ENCODE measurements at regions not wholly inside any gene's neighbourhood (a gene's known extent, or its start where the extent isn't known, plus 50 kb on each side); places are given as distances from the start of the nearest gene placed in this dataset. TPM values are rescaled to one million over a fixed set of nuclear protein-coding genes. Genes with fewer than 3 reads are reported as not detected.
"Not testable (repeated sequence)": the region's sequence is repeated elsewhere in the genome, so short reads cannot be mapped to it uniquely, and the experiment has no call there.

GRCh38 chr6:119423996-119424395 lies 74.4 kb upstream of the MAN1A1 start:
- DNase-seq (ENCODE audit: low spot score), result no peak
- no peak for TF ChIP-seq EZH2 (IDR thresholded peaks at IDR 0.05; ENCODE audit: borderline replicate concordance, low read depth, low read length, poor library complexity, severe bottlenecking)
- no peak for TF ChIP-seq CTCF (conservative IDR thresholded peaks at IDR 0.05; ENCODE audit: low read depth, low read length)
- Histone ChIP-seq H3K4me1 (ENCODE audit: insufficient read depth, low read length, poor library complexity, severe bottlenecking) (no peaks in the 10 kb centered on the region), H3K9me3 (ENCODE audit: low read depth, low read length, poor library complexity, severe bottlenecking) (no peaks in the 10 kb centered on the region), H3K4me3 (ENCODE audit: low read depth, low read length, poor library complexity, severe bottlenecking) (no peak overlapping the region), H3K27ac (ENCODE audit: low read depth, low read length, poor library complexity, severe bottlenecking) (no peak overlapping the region), H3K36me3 (ENCODE audit: insufficient read depth, low read length, poor library complexity, severe bottlenecking) (no peaks in the 10 kb centered on the region), H3K27me3 (replicated peaks; ENCODE audit: insufficient read depth, low read depth, low read length, poor library complexity) (no peaks in the 10 kb centered on the region)
- POLR2A ChIA-PET (ENCODE audit: low non-redundant PET), result no interaction called here
- CTCF ChIA-PET, result no interaction called here
- BruUV-seq (replicated peaks), result no TSS peak
- intact Hi-C loops (cut with micrococcal nuclease; ENCODE audit: unreplicated experiment), result no loop called here

GRCh38 chr6:119418084-119418483 lies 68.5 kb upstream of the MAN1A1 start:
- H3K4me1 ChIP-seq (ENCODE audit: insufficient read depth, low read length, poor library complexity, severe bottlenecking); H3K4me3 ChIP-seq (ENCODE audit: low read depth, low read length, poor library complexity, severe bottlenecking); H3K9me3 ChIP-seq (ENCODE audit: low read depth, low read length, poor library complexity, severe bottlenecking); H3K36me3 ChIP-seq (ENCODE audit: insufficient read depth, low read length, poor library complexity, severe bottlenecking); BruUV-seq (replicated peaks); DNase-seq (ENCODE audit: low spot score); intact Hi-C loops (cut with micrococcal nuclease; ENCODE audit: unreplicated experiment); CTCF ChIA-PET; H3K27ac ChIP-seq (ENCODE audit: low read depth, low read length, poor library complexity, severe bottlenecking); POLR2A ChIA-PET (ENCODE audit: low non-redundant PET); H3K27me3 ChIP-seq (replicated peaks; ENCODE audit: insufficient read depth, low read depth, low read length, poor library complexity): not testable (repeated sequence)

- DNase-seq (ENCODE audit: low spot score), result no peak
- no peak for TF ChIP-seq CTCF (conservative IDR thresholded peaks at IDR 0.05; ENCODE audit: low read depth, low read length)
- TF ChIP-seq EZH2 (IDR thresholded peaks at IDR 0.05; ENCODE audit: borderline replicate concordance, low read depth, low read length, poor library complexity, severe bottlenecking), result no peak
- Histone ChIP-seq H3K4me1 (ENCODE audit: insufficient read depth, low read length, poor library complexity, severe bottlenecking) (no peaks in the 10 kb centered on the region), H3K9me3 (ENCODE audit: low read depth, low read length, poor library complexity, severe bottlenecking) (no peaks in the 10 kb centered on the region), H3K27ac (ENCODE audit: low read depth, low read length, poor library complexity, severe bottlenecking) (no peak overlapping the region), H3K36me3 (ENCODE audit: insufficient read depth, low read length, poor library complexity, severe bottlenecking) (no peaks in the 10 kb centered on the region), H3K4me3 (ENCODE audit: low read depth, low read length, poor library complexity, severe bottlenecking) (no peak overlapping the region), H3K27me3 (replicated peaks; ENCODE audit: insufficient read depth, low read depth, low read length, poor library complexity) (no peaks in the 10 kb centered on the region)
- POLR2A ChIA-PET (ENCODE audit: low non-redundant PET), result no interaction called here
- intact Hi-C loops (cut with micrococcal nuclease; ENCODE audit: unreplicated experiment), result no loop called here
- CTCF ChIA-PET, result no interaction called here
- BruUV-seq (replicated peaks), result no TSS peak
Observed at GRCh38 chr6:119407156-119407555, 57.6 kb upstream of the MAN1A1 start.

- CTCF ChIA-PET; H3K4me1 ChIP-seq (ENCODE audit: insufficient read depth, low read length, poor library complexity, severe bottlenecking); intact Hi-C loops (cut with micrococcal nuclease; ENCODE audit: unreplicated experiment); POLR2A ChIA-PET (ENCODE audit: low non-redundant PET); BruUV-seq (replicated peaks); H3K4me3 ChIP-seq (ENCODE audit: low read depth, low read length, poor library complexity, severe bottlenecking); H3K36me3 ChIP-seq (ENCODE audit: insufficient read depth, low read length, poor library complexity, severe bottlenecking); H3K27me3 ChIP-seq (replicated peaks; ENCODE audit: insufficient read depth, low read depth, low read length, poor library complexity); DNase-seq (ENCODE audit: low spot score); H3K27ac ChIP-seq (ENCODE audit: low read depth, low read length, poor library complexity, severe bottlenecking); H3K9me3 ChIP-seq (ENCODE audit: low read depth, low read length, poor library complexity, severe bottlenecking): not testable (repeated sequence)
Observed at GRCh38 chr6:119405114-119405513, 55.6 kb upstream of the MAN1A1 start.

Small RNAs in the stretch of these regions (microRNA-seq; reads per million reads assigned to microRNA genes)
- gene MIR3144, result not detected
